GM12878 (cell line): ENCODE measurements at regions not wholly inside any gene's neighbourhood (a gene's known extent, or its start where the extent isn't known, plus 50 kb on each side); places are given as distances from the start of the nearest gene placed in this dataset.

Experiments
- ATAC-seq: fragments of 200-7000 bp; cut with Tn5 transposase; 3 replicates; pipeline ENCODE4 v1.9.1; 2020; ENCODE audit warnings: mild to moderate bottlenecking, moderate library complexity
- BruUV-seq: library from RNA; stranded (reverse); fragments of 400-500 nt; replicated peaks from 2 replicates; lab custom pipeline; 2021; lab: Mats Ljungman, UMichigan
- CTCF ChIA-PET: fragments of 300-600 bp; sonication (Branson Sonifier 250); formaldehyde crosslinking; extraction: SDS; loops from one replicate; lab custom pipeline; 2021; ENCODE audit warnings: inconsistent platforms; lab: Yijun Ruan, JAX
- POLR2A ChIA-PET: fragments of 350-600 bp; formaldehyde crosslinking; extraction: SDS; loops from one replicate; lab custom pipeline; 2021; ENCODE audit warnings: inconsistent platforms; lab: Charles Lee
- RAD21 ChIA-PET: fragments of 300-600 bp; sonication (Branson Sonifier 250); formaldehyde crosslinking; loops from one replicate; lab custom pipeline; 2023; ENCODE audit warnings: antibody characterized with exemption; ENCODE audit not compliant: unreplicated experiment; lab: Charles Lee
- SMC1A ChIA-PET: fragments of 300-600 bp; sonication (Branson Sonifier 250); formaldehyde crosslinking; loops from one replicate; lab custom pipeline; 2023; ENCODE audit not compliant: unreplicated experiment, uncharacterized antibody; lab: Charles Lee
- DNase-seq: peaks from one replicate; pipeline ENCODE4 v3.0.0-alpha.2; 2011; ENCODE audit warnings: low read depth, low spot score
- FAIRE-seq: peaks from 3 replicates; lab custom pipeline; 2011; peaks lifted over from hg19 to GRCh38; lab: Jason Lieb, UNC
- H2AFZ ChIP-seq: 2 replicates; pipeline ENCODE4 v1.6.0; 2011; ENCODE audit warnings: low read depth, low read length, control low read depth; ENCODE audit not compliant: control insufficient read depth
- H3K27ac ChIP-seq: 2 replicates; pipeline ENCODE4 v1.5.1; 2011; ENCODE audit warnings: control low read depth; ENCODE audit not compliant: control insufficient read depth, insufficient read depth
- H3K27me3 ChIP-seq, 2 experiments: replicated peaks in 1 of 2; 2 replicates each; pipeline versions ENCODE4 v1.6.0 to v1.6.1; 2011; ENCODE audit warnings: low read length in 1 of 2; ENCODE audit not compliant: control insufficient read depth in 2 of 2, insufficient read depth in 2 of 2
- H3K36me3 ChIP-seq, 2 experiments: 2 replicates each; pipeline ENCODE4 v1.5.1; 2011; ENCODE audit warnings: low read length in 1 of 2; ENCODE audit not compliant: control insufficient read depth in 2 of 2, insufficient read depth in 2 of 2
- H3K4me1 ChIP-seq: 2 replicates; pipeline ENCODE4 v1.6.1; 2011; ENCODE audit warnings: mild to moderate bottlenecking, low read length, moderate library complexity, mixed read lengths; ENCODE audit not compliant: control insufficient read depth, insufficient read depth
- H3K4me2 ChIP-seq: 2 replicates; pipeline ENCODE4 v1.6.0; 2011; ENCODE audit warnings: control low read depth; ENCODE audit not compliant: control insufficient read depth, insufficient read depth
- H3K4me3 ChIP-seq: fragments of 200-600 bp; sonication (generic); 2 replicates; pipeline ENCODE4 v1.5.1; 2016
- H3K79me2 ChIP-seq: 2 replicates; pipeline ENCODE4 v1.6.0; 2011; ENCODE audit warnings: low read length; ENCODE audit not compliant: control insufficient read depth, insufficient read depth
- H3K9ac ChIP-seq: 2 replicates; pipeline ENCODE4 v1.8.0; 2011; ENCODE audit warnings: low read length, control low read depth, mixed read lengths; ENCODE audit not compliant: control insufficient read depth, insufficient read depth
- H3K9me3 ChIP-seq: replicated peaks from 3 replicates; pipeline ENCODE4 v1.5.1; 2011; ENCODE audit warnings: mild to moderate bottlenecking, low read length; ENCODE audit not compliant: control insufficient read depth, insufficient read depth
- H4K20me1 ChIP-seq: 2 replicates; pipeline ENCODE4 v1.6.0; 2011; ENCODE audit not compliant: control insufficient read depth, insufficient read depth
- DPF2 ChIP-seq: fragments of 450-650 bp; IDR thresholded peaks from 2 replicates; pipeline ENCODE4 v1.6.1; 2017; ENCODE audit warnings: mild to moderate bottlenecking
- RAD21 ChIP-seq: IDR thresholded peaks from 2 replicates; pipeline ENCODE4 v1.6.1; 2011; ENCODE audit warnings: mild to moderate bottlenecking, low read depth, low read length, moderate library complexity; ENCODE audit not compliant: insufficient read depth
- ZBTB11 ChIP-seq: fragments of 450-650 bp; formaldehyde crosslinking; IDR thresholded peaks from 2 replicates; pipeline ENCODE4 v1.5.0; 2022; ENCODE audit warnings: mild to moderate bottlenecking, missing genetic modification characterization
- WGBS: methylation state at CpG from one replicate; pipeline ENCODE4 v1.1.6; 2016; ENCODE audit warnings: low lambda C conversion rate; ENCODE audit not compliant: insufficient replicate concordance, insufficient coverage; ENCODE audit errors: missing lambda C conversion rate; 5-methylcytosine and 5-hydroxymethylcytosine counted together
- in situ Hi-C: fragments of 300-500 bp; cut with MboI; formaldehyde crosslinking; loops from 9 replicates; pipeline ENCODE4 v1.14.3; 2018; ENCODE audit warnings: mixed read lengths
- intact Hi-C: fragments of 100-400 bp; cut with micrococcal nuclease; formaldehyde crosslinking; loops from one replicate; pipeline ENCODE4 v1.14.2; 2022; ENCODE audit not compliant: unreplicated experiment

GRCh38 chr2:65548064-65548463 lies 115.7 kb upstream of the SPRED2 start:
- intact Hi-C loops (no loop called here), in situ Hi-C loops (loop anchor here (5.0 kb wide), 1 partner anchor 281 kb away; no protein-coding TSS in a partner anchor)
- Histone ChIP-seq H3K9ac (no peak overlapping the region), H3K9me3 (no peaks in the 10 kb centered on the region), H3K4me3 (no peak overlapping the region), H3K36me3 (no peaks in the 10 kb centered on the region), H2AFZ (no peak overlapping the region), H4K20me1 (no peaks in the 10 kb centered on the region), H3K4me1 (peaks cover 5% of the 10 kb centered on the region), H3K4me2 (no peak overlapping the region), H3K27me3 (no peaks in the 10 kb centered on the region; a peak in 1 of 4 replicates), H3K27ac (no peak overlapping the region), H3K79me2 (no peaks in the 10 kb centered on the region)
- ATAC-seq (no peak), FAIRE-seq (no peak), DNase-seq (no peak)
- RAD21 ChIA-PET, result interaction anchor here (0.9 to 1.3 kb wide), 2 partner anchors 111 to 112 kb away, joined by 3 read pairs; no protein-coding TSS in a partner anchor
- CTCF ChIA-PET, result interaction anchor here (1.0 kb wide), 1 partner anchor 283 kb away, joined by 5 read pairs; no protein-coding TSS in a partner anchor
- SMC1A ChIA-PET, result interaction anchor here (0.8 to 1.4 kb wide), 3 partner anchors 12 to 254 kb away, joined by 3 to 4 read pairs (median 3); no protein-coding TSS in a partner anchor
- TF ChIP-seq DPF2, result no peak
- 0 out of 2 replicates have a peak, but pooled peaks have one; percentile 5 for TF ChIP-seq RAD21
- TF ChIP-seq ZBTB11 (CRISPR knock-in tag), result no peak
- WGBS, result 73% methylated on average over 4 of the region's 4 CpGs
- BruUV-seq, result no TSS peak
- POLR2A ChIA-PET, result no interaction called here
